ENCODE measurements at regions not wholly inside any gene's neighbourhood (a gene's known extent, or its start where the extent isn't known, plus 50 kb on each side); places are given as distances from the start of the nearest gene placed in this dataset.
A peak's percentile ranks its signal among the peaks of the same experiment; 100 is the strongest.

DNA sequence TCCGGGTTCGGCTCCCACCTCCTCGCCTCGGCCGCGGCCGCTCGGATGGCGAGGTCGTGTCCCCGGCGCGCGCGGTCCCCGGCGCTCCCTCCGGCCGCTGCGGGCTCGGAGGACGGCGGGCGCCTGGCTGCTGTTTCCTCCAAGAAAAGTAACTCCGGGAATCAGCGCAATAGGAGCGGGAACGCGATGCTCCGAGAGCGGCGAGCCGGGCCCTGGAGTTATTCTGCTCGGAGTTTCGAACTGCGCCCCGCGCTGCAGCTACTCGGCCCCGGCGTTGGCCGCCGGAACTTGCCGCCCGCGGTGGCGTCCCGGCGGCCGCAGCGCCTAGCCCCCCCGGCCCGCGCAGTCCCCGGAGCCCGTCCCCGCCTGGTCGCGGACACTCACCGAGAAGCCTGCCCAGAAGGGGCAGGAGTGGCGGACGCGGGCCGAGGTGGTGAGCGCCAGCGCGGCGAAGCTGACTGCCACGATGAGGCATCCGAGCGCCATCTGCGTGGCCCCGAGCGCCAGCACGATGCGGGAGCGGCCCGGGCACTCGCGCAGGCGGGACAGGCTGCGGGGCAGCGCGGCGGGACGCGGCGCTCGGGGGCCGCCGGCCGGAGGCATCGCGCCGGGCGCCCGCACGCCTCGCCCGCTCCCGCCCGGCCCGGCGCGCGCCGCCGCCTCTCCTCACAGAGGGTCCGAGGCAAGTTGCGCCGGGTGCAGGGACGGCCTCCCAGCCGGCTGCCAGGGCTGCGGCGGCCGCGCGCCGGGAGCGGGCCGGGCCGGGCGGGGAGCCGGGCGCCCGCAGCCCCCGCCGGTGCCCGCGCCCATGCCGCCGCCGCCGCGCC is 251.9 kb downstream of the TJP1 start:
- peaks cover 12% of the 10 kb centered on the region for H3K27me3 ChIP-seq (ENCODE audit: insufficient read depth, low read depth)
- H3K4me3 ChIP-seq (IDR thresholded peaks at IDR 0.05; ENCODE audit: insufficient read depth, low read depth, low read length): no peak overlapping the region
- H3K36me3 ChIP-seq (ENCODE audit: insufficient read depth): no peaks in the 10 kb centered on the region
- no peaks in the 10 kb centered on the region for H4K20me1 ChIP-seq (ENCODE audit: insufficient read depth)
- H3K4me2 ChIP-seq: 0 out of 2 replicates have a peak overlapping the region, but pooled peaks have one; percentile 42
- H3K27ac ChIP-seq: no peak overlapping the region
- peak overlapping the region; percentile 35; the same call in 1 of the 2 replicates for H3K9ac ChIP-seq
- H3K4me1 ChIP-seq (ENCODE audit: low read depth, poor library complexity, severe bottlenecking): peaks cover 11% of the 10 kb centered on the region
- peak overlapping the region; percentile 82 for H2AFZ ChIP-seq (ENCODE audit: low read depth)
- no peaks in the 10 kb centered on the region for H3K79me2 ChIP-seq (ENCODE audit: insufficient read depth, low read depth)
- no peak for TF ChIP-seq CTCF (conservative IDR thresholded peaks at IDR 0.05; ENCODE audit: low read depth, low read length)

GRCh38 chr15:29569533-29570092 is 252.7 kb downstream of the TJP1 start:
- Histone ChIP-seq H3K4me2 (no peak overlapping the region; the same call in 1 of the 2 replicates), H3K79me2 (ENCODE audit: insufficient read depth, low read depth) (no peaks in the 10 kb centered on the region)

GRCh38 chr15:29568840-29569532 is 253.3 kb downstream of the TJP1 start:
- Histone ChIP-seq H3K4me1 (ENCODE audit: low read depth, poor library complexity, severe bottlenecking) (peaks cover 11% of the 10 kb centered on the region), H3K79me2 (ENCODE audit: insufficient read depth, low read depth) (no peaks in the 10 kb centered on the region), H3K9ac (no peak overlapping the region), H3K27me3 (ENCODE audit: insufficient read depth, low read depth) (peaks cover 12% of the 10 kb centered on the region), H3K4me2 (no peak overlapping the region; the same call in 1 of the 2 replicates), H3K36me3 (ENCODE audit: insufficient read depth) (no peaks in the 10 kb centered on the region), H3K27ac (no peak overlapping the region), H3K4me3 (IDR thresholded peaks at IDR 0.05; ENCODE audit: insufficient read depth, low read depth, low read length) (no peak overlapping the region), H2AFZ (ENCODE audit: low read depth) (no peak overlapping the region), H4K20me1 (ENCODE audit: insufficient read depth) (no peaks in the 10 kb centered on the region)
- peak; percentile 33 for TF ChIP-seq CTCF (conservative IDR thresholded peaks at IDR 0.05; ENCODE audit: low read depth, low read length)

More at GRCh38 chr15:29569533-29570092, 252.7 kb downstream of the TJP1 start:
- no peak overlapping the region for H3K9ac ChIP-seq
- H3K4me3 ChIP-seq (IDR thresholded peaks at IDR 0.05; ENCODE audit: insufficient read depth, low read depth, low read length): no peak overlapping the region
- no peaks in the 10 kb centered on the region for H4K20me1 ChIP-seq (ENCODE audit: insufficient read depth)
- peaks cover 11% of the 10 kb centered on the region for H3K4me1 ChIP-seq (ENCODE audit: low read depth, poor library complexity, severe bottlenecking)
- no peak for TF ChIP-seq CTCF (conservative IDR thresholded peaks at IDR 0.05; ENCODE audit: low read depth, low read length)
- no peaks in the 10 kb centered on the region for H3K36me3 ChIP-seq (ENCODE audit: insufficient read depth)
- H3K27me3 ChIP-seq (ENCODE audit: insufficient read depth, low read depth): peaks cover 12% of the 10 kb centered on the region
- H2AFZ ChIP-seq (ENCODE audit: low read depth): no peak overlapping the region
- H3K27ac ChIP-seq: no peak overlapping the region

- no peak overlapping the region for H3K4me2 ChIP-seq
Measured at GRCh38 chr15:29567336-29567735, 254.9 kb downstream of the TJP1 start.

More at GRCh38 chr15:29567336-29567735, 254.9 kb downstream of the TJP1 start:
- Histone ChIP-seq H3K4me3 (IDR thresholded peaks at IDR 0.05; ENCODE audit: insufficient read depth, low read depth, low read length) (no peak overlapping the region), H3K79me2 (ENCODE audit: insufficient read depth, low read depth) (no peaks in the 10 kb centered on the region), H4K20me1 (ENCODE audit: insufficient read depth) (no peaks in the 10 kb centered on the region), H3K36me3 (ENCODE audit: insufficient read depth) (no peaks in the 10 kb centered on the region), H3K9ac (no peak overlapping the region), H3K4me1 (ENCODE audit: low read depth, poor library complexity, severe bottlenecking) (peaks cover 11% of the 10 kb centered on the region), H3K27ac (no peak overlapping the region), H3K27me3 (ENCODE audit: insufficient read depth, low read depth) (peaks cover 11% of the 10 kb centered on the region), H2AFZ (ENCODE audit: low read depth) (no peak overlapping the region)
- no peak for TF ChIP-seq CTCF (conservative IDR thresholded peaks at IDR 0.05; ENCODE audit: low read depth, low read length)

All from KMS-11 (cell line).